ENCODE measurements at regions not wholly inside any gene's neighbourhood (a gene's known extent, or its start where the extent isn't known, plus 50 kb on each side); places are given as distances from the start of the nearest gene placed in this dataset.

DNA sequence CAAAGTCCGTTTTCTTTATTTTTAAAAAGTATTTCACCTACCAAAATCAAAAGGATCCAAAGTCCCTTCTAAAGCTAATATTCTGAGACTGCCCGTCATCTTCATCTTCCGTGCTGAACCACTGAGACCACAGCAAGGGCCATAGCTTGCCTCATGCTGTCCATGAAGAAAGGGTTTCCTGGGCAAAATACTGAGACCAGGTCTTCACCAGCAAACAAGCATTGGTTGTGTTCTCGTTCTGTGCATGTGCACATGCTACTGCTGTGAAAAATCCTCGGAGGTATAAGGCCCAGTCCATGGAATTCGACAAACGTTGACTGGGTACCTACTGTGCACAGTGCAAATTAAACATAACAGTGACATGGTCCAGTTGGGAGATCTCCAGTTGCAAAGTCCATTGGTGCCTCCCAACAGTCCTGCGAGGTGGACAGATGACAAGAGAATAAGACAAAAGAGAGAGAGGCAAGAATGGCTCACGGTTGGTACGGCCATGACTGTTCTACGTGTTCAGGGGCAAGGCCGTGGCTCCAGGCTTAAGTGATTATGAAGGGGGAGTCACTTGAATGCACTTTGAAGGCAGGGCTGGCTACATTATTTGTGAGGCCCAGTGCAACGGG is 192.6 kb upstream of the GLI2 start:
- TF ChIP-seq POLR2AphosphoS5 (IDR thresholded peaks at IDR 0.05) (no peak), POLR2A (IDR thresholded peaks at IDR 0.05) (no peak)
- TF ChIP-seq, protein P1, sequence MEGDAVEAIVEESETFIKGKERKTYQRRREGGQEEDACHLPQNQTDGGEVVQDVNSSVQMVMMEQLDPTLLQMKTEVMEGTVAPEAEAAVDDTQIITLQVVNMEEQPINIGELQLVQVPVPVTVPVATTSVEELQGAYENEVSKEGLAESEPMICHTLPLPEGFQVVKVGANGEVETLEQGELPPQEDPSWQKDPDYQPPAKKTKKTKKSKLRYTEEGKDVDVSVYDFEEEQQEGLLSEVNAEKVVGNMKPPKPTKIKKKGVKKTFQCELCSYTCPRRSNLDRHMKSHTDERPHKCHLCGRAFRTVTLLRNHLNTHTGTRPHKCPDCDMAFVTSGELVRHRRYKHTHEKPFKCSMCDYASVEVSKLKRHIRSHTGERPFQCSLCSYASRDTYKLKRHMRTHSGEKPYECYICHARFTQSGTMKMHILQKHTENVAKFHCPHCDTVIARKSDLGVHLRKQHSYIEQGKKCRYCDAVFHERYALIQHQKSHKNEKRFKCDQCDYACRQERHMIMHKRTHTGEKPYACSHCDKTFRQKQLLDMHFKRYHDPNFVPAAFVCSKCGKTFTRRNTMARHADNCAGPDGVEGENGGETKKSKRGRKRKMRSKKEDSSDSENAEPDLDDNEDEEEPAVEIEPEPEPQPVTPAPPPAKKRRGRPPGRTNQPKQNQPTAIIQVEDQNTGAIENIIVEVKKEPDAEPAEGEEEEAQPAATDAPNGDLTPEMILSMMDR (IDR thresholded peaks at IDR 0.05) = no peak
